ENCODE measurements at regions not wholly inside any gene's neighbourhood (a gene's known extent, or its start where the extent isn't known, plus 50 kb on each side); places are given as distances from the start of the nearest gene placed in this dataset.

GRCh38 chr3:24578951-24579421 is 84.3 kb upstream of the THRB start:
- TF ChIP-seq CTCF (IDR thresholded peaks at IDR 0.05; ENCODE audit: insufficient read depth, low read depth, low read length) = no peak
- no peak for DNase-seq (ENCODE audit: low read depth)
- H3K27me3 ChIP-seq (ENCODE audit: control insufficient read depth, insufficient read depth, low read length) = no peaks in the 10 kb centered on the region
- no peaks in the 10 kb centered on the region for H3K36me3 ChIP-seq (ENCODE audit: control insufficient read depth, insufficient read depth, low read length)
- no peak overlapping the region for H3K4me3 ChIP-seq (ENCODE audit: low read depth, low read length)
- POLR2A ChIA-PET = no interaction called here
- CTCF ChIA-PET = no interaction called here

GRCh38 chr3:24582431-24583403 is 88.1 kb upstream of the THRB start:
- CTCF ChIA-PET = interaction anchor here (0.8 to 1.2 kb wide), 3 partner anchors 33 to 694 kb away, joined by 3 to 4 read pairs (median 3); no protein-coding TSS in a partner anchor
- DNase-seq (ENCODE audit: low read depth) = no peak
- no peaks in the 10 kb centered on the region; the same call in 1 of the 2 replicates for H3K27me3 ChIP-seq (ENCODE audit: control insufficient read depth, insufficient read depth, low read length)
- H3K36me3 ChIP-seq (ENCODE audit: control insufficient read depth, insufficient read depth, low read length) = no peaks in the 10 kb centered on the region
- no peak overlapping the region for H3K4me3 ChIP-seq (ENCODE audit: low read depth, low read length)
- POLR2A ChIA-PET = no interaction called here
- no peak for TF ChIP-seq CTCF (IDR thresholded peaks at IDR 0.05; ENCODE audit: insufficient read depth, low read depth, low read length)

GRCh38 chr3:24586920-24587319 is 92.3 kb upstream of the THRB start:
- no peak for TF ChIP-seq CTCF (IDR thresholded peaks at IDR 0.05; ENCODE audit: insufficient read depth, low read depth, low read length)
- ChIA-PET CTCF (interaction anchor here (1.2 kb wide), 1 partner anchor 11 kb away, joined by 3 read pairs; no protein-coding TSS in a partner anchor), POLR2A (no interaction called here)

GRCh38 chr3:24588629-24589512 is 94.2 kb upstream of the THRB start:
- no peak for TF ChIP-seq CTCF (IDR thresholded peaks at IDR 0.05; ENCODE audit: insufficient read depth, low read depth, low read length)
- Histone ChIP-seq H3K36me3 (ENCODE audit: control insufficient read depth, insufficient read depth, low read length) (no peaks in the 10 kb centered on the region), H3K27me3 (ENCODE audit: control insufficient read depth, insufficient read depth, low read length) (no peaks in the 10 kb centered on the region; the same call in 1 of the 2 replicates), H3K4me3 (ENCODE audit: low read depth, low read length) (no peak overlapping the region)
- no peak for DNase-seq (ENCODE audit: low read depth)
- ChIA-PET POLR2A (no interaction called here), CTCF (interaction anchor here (1.4 kb wide), 1 partner anchor 9 kb away, joined by 3 read pairs; no protein-coding TSS in a partner anchor)

More at GRCh38 chr3:24586920-24587319, 92.3 kb upstream of the THRB start:
- DNase-seq (ENCODE audit: low read depth) = no peak
- Histone ChIP-seq H3K36me3 (ENCODE audit: control insufficient read depth, insufficient read depth, low read length) (no peaks in the 10 kb centered on the region), H3K27me3 (ENCODE audit: control insufficient read depth, insufficient read depth, low read length) (no peaks in the 10 kb centered on the region; the same call in 1 of the 2 replicates), H3K4me3 (ENCODE audit: low read depth, low read length) (no peak overlapping the region)
